Astrocyte (in vitro differentiated cells and primary cell): ENCODE measurements at regions not wholly inside any gene's neighbourhood (a gene's known extent, or its start where the extent isn't known, plus 50 kb on each side); places are given as distances from the start of the nearest gene placed in this dataset.

Source experiments
- CTCF ChIP-seq: IDR thresholded peaks from 2 replicates; pipeline ENCODE4 v1.5.1; 2011; ENCODE audit warnings: low read depth, mild to moderate bottlenecking, inconsistent platforms, low read length, moderate library complexity; ENCODE audit not compliant: insufficient read depth
- EZH2 ChIP-seq: IDR thresholded peaks from 2 replicates; pipeline ENCODE4 v1.6.1; 2012; ENCODE audit warnings: mild to moderate bottlenecking, low read length, inconsistent platforms; ENCODE audit not compliant: insufficient read depth

- TF ChIP-seq CTCF, result no peak
- TF ChIP-seq EZH2, result no peak
Observed at GRCh38 chr6:68007717-68008116, 627.4 kb upstream of the ADGRB3 start.
